ENCODE measurements at regions not wholly inside any gene's neighbourhood (a gene's known extent, or its start where the extent isn't known, plus 50 kb on each side); places are given as distances from the start of the nearest gene placed in this dataset.

- TF ChIP-seq CTCF (IDR thresholded peaks at IDR 0.05 in 8 of 11, conservative IDR thresholded peaks at IDR 0.05 in 3 of 11) (no peak), POLR2A (IDR thresholded peaks at IDR 0.05) (no peak)
Observed at GRCh38 chr17:53941231-53941630, 118.5 kb downstream of the KIF2B start.
